ENCODE measurements at regions not wholly inside any gene's neighbourhood (a gene's known extent, or its start where the extent isn't known, plus 50 kb on each side); places are given as distances from the start of the nearest gene placed in this dataset.

DNA sequence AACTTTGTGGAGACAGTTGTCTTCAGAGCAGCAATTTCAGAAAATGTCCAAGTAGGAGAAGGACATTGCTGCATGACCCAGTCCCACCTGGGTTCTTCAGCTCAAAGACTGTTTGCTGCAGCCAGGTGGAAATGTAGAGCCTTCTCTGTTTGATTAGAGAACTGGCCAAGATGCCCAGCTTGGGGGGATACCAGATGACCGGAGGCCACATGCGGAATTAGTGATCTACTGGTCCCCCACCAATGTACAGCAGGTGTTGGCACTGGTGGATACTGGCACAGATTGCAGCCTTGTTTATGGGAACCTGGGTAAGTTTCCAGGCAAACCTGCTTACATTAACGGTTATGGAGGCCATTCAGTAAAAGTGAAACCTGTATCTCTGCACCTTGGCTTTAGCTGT lies 555.3 kb downstream of the SLC6A15 start:
- TF ChIP-seq, protein P1, sequence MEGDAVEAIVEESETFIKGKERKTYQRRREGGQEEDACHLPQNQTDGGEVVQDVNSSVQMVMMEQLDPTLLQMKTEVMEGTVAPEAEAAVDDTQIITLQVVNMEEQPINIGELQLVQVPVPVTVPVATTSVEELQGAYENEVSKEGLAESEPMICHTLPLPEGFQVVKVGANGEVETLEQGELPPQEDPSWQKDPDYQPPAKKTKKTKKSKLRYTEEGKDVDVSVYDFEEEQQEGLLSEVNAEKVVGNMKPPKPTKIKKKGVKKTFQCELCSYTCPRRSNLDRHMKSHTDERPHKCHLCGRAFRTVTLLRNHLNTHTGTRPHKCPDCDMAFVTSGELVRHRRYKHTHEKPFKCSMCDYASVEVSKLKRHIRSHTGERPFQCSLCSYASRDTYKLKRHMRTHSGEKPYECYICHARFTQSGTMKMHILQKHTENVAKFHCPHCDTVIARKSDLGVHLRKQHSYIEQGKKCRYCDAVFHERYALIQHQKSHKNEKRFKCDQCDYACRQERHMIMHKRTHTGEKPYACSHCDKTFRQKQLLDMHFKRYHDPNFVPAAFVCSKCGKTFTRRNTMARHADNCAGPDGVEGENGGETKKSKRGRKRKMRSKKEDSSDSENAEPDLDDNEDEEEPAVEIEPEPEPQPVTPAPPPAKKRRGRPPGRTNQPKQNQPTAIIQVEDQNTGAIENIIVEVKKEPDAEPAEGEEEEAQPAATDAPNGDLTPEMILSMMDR (IDR thresholded peaks at IDR 0.05; ENCODE audit: low read length): no peak
- TF ChIP-seq EZH2 (IDR thresholded peaks at IDR 0.05; ENCODE audit: borderline replicate concordance, low read length): no peak
